K562 (cell line): ENCODE measurements at regions not wholly inside any gene's neighbourhood (a gene's known extent, or its start where the extent isn't known, plus 50 kb on each side); places are given as distances from the start of the nearest gene placed in this dataset.

Source experiments
- ELF2 ChIP-seq: fragments of 250-450 bp; sonication (Bioruptor Pico); IDR thresholded peaks from 2 replicates; pipeline ENCODE4 v1.5.0; 2021; ENCODE audit warnings: mild to moderate bottlenecking
- ELF4 ChIP-seq: fragments of 450-650 bp; formaldehyde crosslinking; IDR thresholded peaks from 2 replicates; pipeline ENCODE4 v1.4.0; 2022; ENCODE audit warnings: missing genetic modification characterization
- GABPA ChIP-seq: fragments of 200-800 bp; sonication (Bioruptor generic); conservative IDR thresholded peaks from 2 replicates; pipeline ENCODE4 v1.6.1; 2016; ENCODE audit warnings: low read depth, missing genetic modification characterization, missing compliant biosample characterization
- HNRNPLL ChIP-seq: fragments of 200-400 bp; formaldehyde crosslinking; IDR thresholded peaks from 2 replicates; pipeline ENCODE4 v1.6.1; 2017; ENCODE audit warnings: low read length, low read depth, mild to moderate bottlenecking; ENCODE audit not compliant: poor library complexity, severe bottlenecking
- KDM5B ChIP-seq: fragments of 200-600 bp; sonication (generic); IDR thresholded peaks from 2 replicates; pipeline ENCODE4 v1.6.1; 2012; ENCODE audit warnings: low read depth, mild to moderate bottlenecking, moderate library complexity, low read length, control low read depth, inconsistent platforms; ENCODE audit not compliant: insufficient replicate concordance
- MTF1 ChIP-seq: fragments of 250-450 bp; sonication (Bioruptor Pico); IDR thresholded peaks from 2 replicates; pipeline ENCODE4 v1.9.0; 2021; ENCODE audit warnings: moderate library complexity, mild to moderate bottlenecking, inconsistent platforms, borderline replicate concordance
- NFE2 ChIP-seq: IDR thresholded peaks from 2 replicates; pipeline ENCODE4 v1.6.1; 2014; ENCODE audit warnings: antibody characterized with exemption, low read depth
- PTTG1 ChIP-seq: fragments of 450-650 bp; IDR thresholded peaks from 2 replicates; pipeline ENCODE4 v1.6.1; 2016; ENCODE audit warnings: low read depth, mild to moderate bottlenecking, missing genetic modification characterization, missing compliant biosample characterization
- RB1 ChIP-seq: fragments of 450-650 bp; IDR thresholded peaks from 2 replicates; pipeline ENCODE4 v1.6.1; 2017; ENCODE audit warnings: low read depth, mild to moderate bottlenecking
- THRAP3 ChIP-seq: fragments of 450-650 bp; IDR thresholded peaks from 2 replicates; pipeline ENCODE4 v1.6.1; 2016; ENCODE audit warnings: mild to moderate bottlenecking, inconsistent platforms, borderline replicate concordance
- XRCC4 ChIP-seq: IDR thresholded peaks from one replicate; pipeline ENCODE4 v1.6.1; 2011; ENCODE audit not compliant: insufficient read depth, insufficient read length; ENCODE audit errors: extremely low read depth
- TF ChIP-seq, protein P1 (sequence below), 2 experiments: fragments of 450-650 bp in 1 of 2; sonication (generic) in 1 of 2; formaldehyde crosslinking in 1 of 2; IDR thresholded peaks; 2 replicates each; pipeline versions ENCODE4 v1.7.1 to v1.9.0; 2016 to 2022; ENCODE audit warnings: inconsistent platforms in 1 of 2, mild to moderate bottlenecking in 1 of 2, missing genetic modification reagents in 1 of 2
- TF ChIP-seq, protein P2 (sequence below): IDR thresholded peaks from 2 replicates; pipeline ENCODE4 v1.6.1; 2011; ENCODE audit not compliant: insufficient read length; ENCODE audit errors: extremely low read depth
- TF ChIP-seq, protein P3 (sequence below), 2 experiments: fragments of 200-800 bp in 1 of 2; sonication (Bioruptor generic) in 1 of 2; sonication (generic) in 1 of 2; formaldehyde crosslinking in 1 of 2; IDR thresholded peaks in 1 of 2; conservative IDR thresholded peaks in 1 of 2; 2 replicates each; pipeline versions ENCODE4 v1.5.0 to v1.6.1; 2016 to 2020; ENCODE audit warnings: missing compliant biosample characterization in 1 of 2, missing genetic modification characterization in 1 of 2, missing genetic modification reagents in 1 of 2
- TF ChIP-seq, protein P4 (sequence below): fragments of 250-450 bp; sonication (Bioruptor Pico); IDR thresholded peaks from 2 replicates; pipeline ENCODE4 v1.8.0; 2021; ENCODE audit warnings: borderline replicate concordance, mild to moderate bottlenecking, moderate library complexity; ENCODE audit not compliant: poor library complexity, severe bottlenecking

DNA sequence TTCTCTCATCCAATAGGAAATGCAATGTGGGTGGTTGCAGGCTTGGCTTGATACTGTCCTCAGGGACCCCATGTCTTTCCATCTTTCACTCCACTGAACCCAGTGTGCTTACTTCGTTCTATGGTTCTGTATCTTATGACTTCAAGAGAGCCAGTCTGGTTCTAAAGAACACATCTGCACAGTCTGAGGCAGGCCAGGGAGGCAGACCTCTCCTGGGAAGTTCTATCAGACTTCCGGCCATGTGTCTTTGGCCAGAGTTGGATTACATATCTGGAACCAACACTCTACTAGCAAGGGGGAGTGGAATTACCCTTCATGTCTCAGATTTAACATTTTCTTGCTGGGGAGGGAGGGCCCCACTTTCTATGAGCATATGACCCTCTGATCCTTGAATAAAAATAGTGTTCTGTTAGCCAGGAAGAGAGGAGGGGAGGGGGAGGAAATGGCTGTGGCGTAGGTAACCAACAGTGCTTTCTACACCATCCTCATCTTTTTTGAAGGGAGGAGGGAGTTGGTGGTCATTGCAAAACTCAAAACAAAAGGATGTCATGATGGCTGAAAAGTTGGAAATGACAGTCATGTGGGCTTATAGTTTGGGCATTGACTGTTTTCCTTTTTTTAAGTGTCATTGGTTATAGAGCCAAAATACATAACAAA, 370.2 kb downstream of the GATA3 start (continued):
- TF ChIP-seq, protein P1, sequence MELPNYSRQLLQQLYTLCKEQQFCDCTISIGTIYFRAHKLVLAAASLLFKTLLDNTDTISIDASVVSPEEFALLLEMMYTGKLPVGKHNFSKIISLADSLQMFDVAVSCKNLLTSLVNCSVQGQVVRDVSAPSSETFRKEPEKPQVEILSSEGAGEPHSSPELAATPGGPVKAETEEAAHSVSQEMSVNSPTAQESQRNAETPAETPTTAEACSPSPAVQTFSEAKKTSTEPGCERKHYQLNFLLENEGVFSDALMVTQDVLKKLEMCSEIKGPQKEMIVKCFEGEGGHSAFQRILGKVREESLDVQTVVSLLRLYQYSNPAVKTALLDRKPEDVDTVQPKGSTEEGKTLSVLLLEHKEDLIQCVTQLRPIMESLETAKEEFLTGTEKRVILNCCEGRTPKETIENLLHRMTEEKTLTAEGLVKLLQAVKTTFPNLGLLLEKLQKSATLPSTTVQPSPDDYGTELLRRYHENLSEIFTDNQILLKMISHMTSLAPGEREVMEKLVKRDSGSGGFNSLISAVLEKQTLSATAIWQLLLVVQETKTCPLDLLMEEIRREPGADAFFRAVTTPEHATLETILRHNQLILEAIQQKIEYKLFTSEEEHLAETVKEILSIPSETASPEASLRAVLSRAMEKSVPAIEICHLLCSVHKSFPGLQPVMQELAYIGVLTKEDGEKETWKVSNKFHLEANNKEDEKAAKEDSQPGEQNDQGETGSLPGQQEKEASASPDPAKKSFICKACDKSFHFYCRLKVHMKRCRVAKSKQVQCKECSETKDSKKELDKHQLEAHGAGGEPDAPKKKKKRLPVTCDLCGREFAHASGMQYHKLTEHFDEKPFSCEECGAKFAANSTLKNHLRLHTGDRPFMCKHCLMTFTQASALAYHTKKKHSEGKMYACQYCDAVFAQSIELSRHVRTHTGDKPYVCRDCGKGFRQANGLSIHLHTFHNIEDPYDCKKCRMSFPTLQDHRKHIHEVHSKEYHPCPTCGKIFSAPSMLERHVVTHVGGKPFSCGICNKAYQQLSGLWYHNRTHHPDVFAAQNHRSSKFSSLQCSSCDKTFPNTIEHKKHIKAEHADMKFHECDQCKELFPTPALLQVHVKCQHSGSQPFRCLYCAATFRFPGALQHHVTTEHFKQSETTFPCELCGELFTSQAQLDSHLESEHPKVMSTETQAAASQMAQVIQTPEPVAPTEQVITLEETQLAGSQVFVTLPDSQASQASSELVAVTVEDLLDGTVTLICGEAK (IDR thresholded peaks at IDR 0.05), result no peak
- TF ChIP-seq, protein P1 (CRISPR knock-in tag; IDR thresholded peaks at IDR 0.05), result no peak
- TF ChIP-seq PTTG1 (tag) (no peak), NFE2 (no peak), ELF2 (CRISPR knock-in tag) (no peak), THRAP3 (no peak), GABPA (tag) (no peak), MTF1 (CRISPR knock-in tag) (no peak), XRCC4 (no peak), HNRNPLL (no peak), KDM5B (no peak), RB1 (no peak), ELF4 (CRISPR knock-in tag) (no peak)
- TF ChIP-seq, protein P2, sequence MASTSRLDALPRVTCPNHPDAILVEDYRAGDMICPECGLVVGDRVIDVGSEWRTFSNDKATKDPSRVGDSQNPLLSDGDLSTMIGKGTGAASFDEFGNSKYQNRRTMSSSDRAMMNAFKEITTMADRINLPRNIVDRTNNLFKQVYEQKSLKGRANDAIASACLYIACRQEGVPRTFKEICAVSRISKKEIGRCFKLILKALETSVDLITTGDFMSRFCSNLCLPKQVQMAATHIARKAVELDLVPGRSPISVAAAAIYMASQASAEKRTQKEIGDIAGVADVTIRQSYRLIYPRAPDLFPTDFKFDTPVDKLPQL, result no peak
- TF ChIP-seq, protein P3, sequence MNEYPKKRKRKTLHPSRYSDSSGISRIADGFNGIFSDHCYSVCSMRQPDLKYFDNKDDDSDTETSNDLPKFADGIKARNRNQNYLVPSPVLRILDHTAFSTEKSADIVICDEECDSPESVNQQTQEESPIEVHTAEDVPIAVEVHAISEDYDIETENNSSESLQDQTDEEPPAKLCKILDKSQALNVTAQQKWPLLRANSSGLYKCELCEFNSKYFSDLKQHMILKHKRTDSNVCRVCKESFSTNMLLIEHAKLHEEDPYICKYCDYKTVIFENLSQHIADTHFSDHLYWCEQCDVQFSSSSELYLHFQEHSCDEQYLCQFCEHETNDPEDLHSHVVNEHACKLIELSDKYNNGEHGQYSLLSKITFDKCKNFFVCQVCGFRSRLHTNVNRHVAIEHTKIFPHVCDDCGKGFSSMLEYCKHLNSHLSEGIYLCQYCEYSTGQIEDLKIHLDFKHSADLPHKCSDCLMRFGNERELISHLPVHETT (CRISPR knock-in tag; conservative IDR thresholded peaks at IDR 0.05 in 1 of 2, IDR thresholded peaks at IDR 0.05 in 1 of 2), result no peak
- TF ChIP-seq, protein P4, sequence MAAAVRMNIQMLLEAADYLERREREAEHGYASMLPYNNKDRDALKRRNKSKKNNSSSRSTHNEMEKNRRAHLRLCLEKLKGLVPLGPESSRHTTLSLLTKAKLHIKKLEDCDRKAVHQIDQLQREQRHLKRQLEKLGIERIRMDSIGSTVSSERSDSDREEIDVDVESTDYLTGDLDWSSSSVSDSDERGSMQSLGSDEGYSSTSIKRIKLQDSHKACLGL (CRISPR knock-in tag), result no peak
